ENCODE measurements at regions not wholly inside any gene's neighbourhood (a gene's known extent, or its start where the extent isn't known, plus 50 kb on each side); places are given as distances from the start of the nearest gene placed in this dataset.
"Not testable (repeated sequence)": the region's sequence is repeated elsewhere in the genome, so short reads cannot be mapped to it uniquely, and the experiment has no call there.

- DNase-seq (ENCODE audit: extremely low read depth in 1 of 11, low read depth in 9 of 11, low spot score in 4 of 11), result peak in 1 of 11 donors; percentile 12
Observed at GRCh38 chr19:13665125-13665905, 99.0 kb upstream of the MRI1 start.

GRCh38 chr19:13652810-13653590 lies 111.3 kb upstream of the MRI1 start:
- DNase-seq (ENCODE audit: extremely low read depth in 1 of 11, low read depth in 9 of 11, low spot score in 4 of 11), result no peak

- DNase-seq (ENCODE audit: extremely low read depth in 1 of 11, low read depth in 9 of 11, low spot score in 4 of 11), result no peak
Observed at GRCh38 chr19:13646758-13647157, 117.6 kb upstream of the MRI1 start.

GRCh38 chr19:13644645-13645044 lies 119.7 kb upstream of the MRI1 start:
- no peak for DNase-seq (ENCODE audit: extremely low read depth in 1 of 11, low read depth in 9 of 11, low spot score in 4 of 11)

GRCh38 chr19:13640611-13641010 lies 123.7 kb upstream of the MRI1 start:
- DNase-seq (ENCODE audit: extremely low read depth in 1 of 11, low read depth in 9 of 11, low spot score in 4 of 11), result no peak

GRCh38 chr19:13639342-13639929 lies 124.9 kb upstream of the MRI1 start:
- no peak for DNase-seq (ENCODE audit: extremely low read depth in 1 of 11, low read depth in 9 of 11, low spot score in 4 of 11)

GRCh38 chr19:13637664-13638063 lies 126.7 kb upstream of the MRI1 start:
- DNase-seq (ENCODE audit: extremely low read depth in 1 of 11, low read depth in 9 of 11, low spot score in 4 of 11), result no peak

GRCh38 chr19:13634658-13635057 lies 128.4 kb upstream of the CACNA1A start:
- no peak for DNase-seq (ENCODE audit: extremely low read depth in 1 of 11, low read depth in 9 of 11, low spot score in 4 of 11)

- DNase-seq (ENCODE audit: extremely low read depth in 1 of 11, low read depth in 9 of 11, low spot score in 4 of 11), result no peak
Observed at GRCh38 chr19:13633522-13633922, 127.2 kb upstream of the CACNA1A start.

GRCh38 chr19:13633109-13633508 lies 126.8 kb upstream of the CACNA1A start:
- peak; percentile 15 to 67 (median 37) for DNase-seq (ENCODE audit: extremely low read depth in 1 of 11, low read depth in 9 of 11, low spot score in 4 of 11)

- DNase-seq (ENCODE audit: extremely low read depth in 1 of 11, low read depth in 9 of 11, low spot score in 4 of 11), result not testable (repeated sequence)
Observed at GRCh38 chr19:13632164-13632563, 125.9 kb upstream of the CACNA1A start.

- DNase-seq (ENCODE audit: extremely low read depth in 1 of 11, low read depth in 9 of 11, low spot score in 4 of 11), result no peak
Observed at GRCh38 chr19:13629687-13630357, 123.5 kb upstream of the CACNA1A start.

GRCh38 chr19:13627531-13627930 lies 121.3 kb upstream of the CACNA1A start:
- no peak for DNase-seq (ENCODE audit: extremely low read depth in 1 of 11, low read depth in 9 of 11, low spot score in 4 of 11)

GRCh38 chr19:13623716-13624710 lies 117.7 kb upstream of the CACNA1A start:
- DNase-seq (ENCODE audit: extremely low read depth in 1 of 11, low read depth in 9 of 11, low spot score in 4 of 11), result no peak

GRCh38 chr19:13622766-13623715 lies 116.8 kb upstream of the CACNA1A start:
- DNase-seq (ENCODE audit: extremely low read depth in 1 of 11, low read depth in 9 of 11, low spot score in 4 of 11), result no peak

- no peak for DNase-seq (ENCODE audit: extremely low read depth in 1 of 11, low read depth in 9 of 11, low spot score in 4 of 11)
Observed at GRCh38 chr19:13621413-13621812, 115.1 kb upstream of the CACNA1A start.

GRCh38 chr19:13619203-13619632 lies 112.9 kb upstream of the CACNA1A start:
- no peak for DNase-seq (ENCODE audit: extremely low read depth in 1 of 11, low read depth in 9 of 11, low spot score in 4 of 11)
